Fibroblast of skin of left quadriceps (primary cell): ENCODE measurements at regions not wholly inside any gene's neighbourhood (a gene's known extent, or its start where the extent isn't known, plus 50 kb on each side); places are given as distances from the start of the nearest gene placed in this dataset.
A peak's percentile ranks its signal among the peaks of the same experiment; 100 is the strongest.

Experiments
- DNase-seq, 2 experiments: peaks; one replicate each; pipeline ENCODE4 v3.0.0-alpha.2; 2013; ENCODE audit warnings: low read depth in 2 of 2

DNA sequence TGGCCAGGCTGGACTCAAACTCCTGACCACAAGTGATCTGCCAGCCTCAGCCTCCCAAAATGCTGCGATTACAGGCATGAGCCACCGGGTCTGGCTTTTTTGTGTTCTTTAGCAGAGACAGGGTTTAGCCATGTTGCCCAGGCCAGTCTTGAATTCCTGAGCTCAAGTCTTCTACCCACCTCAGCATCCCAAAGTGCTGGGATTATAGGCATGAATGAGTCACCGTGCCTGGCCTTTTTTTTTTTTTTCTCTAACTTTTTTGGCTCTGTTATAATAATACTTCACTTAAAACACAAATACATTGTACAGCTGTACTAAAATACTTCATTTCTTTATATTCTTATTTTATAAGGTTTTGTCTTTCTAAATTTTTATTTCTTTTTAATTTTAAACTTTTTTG is 599.5 kb upstream of the PCDH9 start:
- DNase-seq: no peak

DNA sequence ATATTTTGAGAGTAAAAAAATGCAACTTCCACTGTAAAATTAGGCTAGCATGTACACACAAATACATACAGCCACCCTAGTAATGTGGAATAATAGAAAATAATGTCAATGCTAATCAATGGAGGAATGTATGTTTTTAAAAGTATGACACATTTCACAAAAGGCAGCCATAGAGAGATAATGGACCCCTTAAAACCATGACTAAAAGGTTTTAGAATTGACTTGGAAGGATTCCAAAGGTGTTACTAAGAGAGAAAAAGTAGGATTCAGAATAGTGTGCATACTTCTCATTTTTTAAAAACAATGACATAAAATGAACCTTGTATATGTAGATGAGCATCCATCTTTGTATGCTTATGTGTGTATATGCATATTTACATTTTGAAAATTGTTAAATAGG is 597.9 kb upstream of the PCDH9 start:
- DNase-seq: peak in 1 of 2 experiments; percentile 7

DNA sequence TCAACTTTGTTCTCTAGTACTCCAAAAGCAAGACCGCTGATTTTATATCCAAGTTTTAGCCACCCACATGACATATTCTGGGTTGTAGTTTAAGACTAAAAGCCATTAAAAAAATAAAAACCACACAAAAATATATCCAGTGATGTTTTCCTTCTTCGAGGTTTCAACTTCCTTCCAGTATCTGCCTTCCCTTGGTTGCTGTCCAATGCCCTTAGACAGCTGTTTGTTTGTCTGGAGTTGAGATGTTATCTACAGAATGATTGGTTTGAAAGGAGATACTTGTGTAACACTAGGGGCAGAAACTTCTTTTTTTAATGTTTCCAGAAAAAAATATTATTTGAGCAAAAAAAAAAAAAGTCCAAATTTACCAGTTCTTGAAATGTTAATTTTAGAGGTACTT is 591.5 kb upstream of the PCDH9 start:
- DNase-seq: no peak

DNA sequence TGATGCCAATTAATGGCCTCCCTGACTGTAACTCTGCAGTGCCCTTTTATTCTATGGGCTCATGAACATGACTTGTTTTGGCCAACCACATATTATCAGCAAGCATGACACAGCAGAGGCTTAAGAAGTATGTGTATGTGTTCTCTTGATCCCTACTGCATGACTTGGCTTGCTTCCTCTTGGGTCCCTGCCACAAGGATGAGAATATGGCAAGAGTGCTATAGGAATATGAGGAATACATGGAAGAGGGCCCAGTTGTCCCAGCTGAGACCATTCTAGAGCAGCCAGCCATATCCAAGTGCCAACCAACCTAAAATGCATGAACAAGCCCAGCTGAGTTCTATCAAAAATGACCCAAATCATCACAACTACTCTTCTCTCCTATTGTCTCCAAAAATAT is 576.7 kb upstream of the PCDH9 start:
- peak in 1 of 2 experiments; percentile 5 for DNase-seq

DNA sequence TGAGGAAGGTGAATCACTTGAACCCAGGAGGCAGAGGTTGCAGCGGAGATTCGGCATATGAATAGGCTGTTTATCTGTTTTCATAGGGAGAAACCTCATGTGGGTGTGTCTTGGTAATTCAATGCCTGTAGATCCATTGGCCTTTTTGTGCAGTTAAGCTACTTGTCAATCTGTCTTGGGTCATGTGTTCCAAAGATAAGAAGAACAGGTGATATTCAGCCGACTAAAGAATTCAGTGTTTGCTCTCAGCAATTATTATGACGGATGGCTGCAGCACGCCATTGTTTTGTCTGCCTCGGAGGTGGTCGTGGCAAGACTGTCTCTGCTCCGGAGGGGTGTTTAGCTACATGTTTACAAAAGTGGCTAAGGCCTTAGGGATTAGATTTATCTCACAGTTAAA is 573.0 kb upstream of the PCDH9 start:
- DNase-seq: no peak

DNA sequence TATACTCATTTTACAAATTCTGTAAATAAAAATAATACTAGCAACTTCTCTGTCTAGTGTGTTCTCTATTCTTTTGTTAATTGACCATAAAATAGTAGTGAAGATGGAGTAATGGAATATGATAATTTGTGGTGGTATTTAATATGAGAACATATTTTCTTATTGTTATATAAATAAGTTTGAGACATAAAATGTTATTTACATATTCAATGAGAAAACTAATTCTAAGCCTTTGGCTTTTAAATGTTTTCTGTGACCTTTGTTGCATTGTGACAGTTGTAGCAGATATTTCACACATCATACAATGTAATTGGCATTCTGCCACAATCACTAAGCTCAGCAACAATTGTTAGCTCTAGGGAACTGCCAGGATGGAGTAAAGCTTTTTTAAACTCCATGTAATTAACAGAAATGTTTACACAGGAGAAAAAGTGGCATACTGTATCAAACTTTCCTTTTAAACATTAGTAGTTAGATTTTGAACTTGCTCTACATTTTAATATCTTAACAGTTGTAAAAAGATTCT is 562.1 kb upstream of the PCDH9 start:
- DNase-seq: no peak

DNA sequence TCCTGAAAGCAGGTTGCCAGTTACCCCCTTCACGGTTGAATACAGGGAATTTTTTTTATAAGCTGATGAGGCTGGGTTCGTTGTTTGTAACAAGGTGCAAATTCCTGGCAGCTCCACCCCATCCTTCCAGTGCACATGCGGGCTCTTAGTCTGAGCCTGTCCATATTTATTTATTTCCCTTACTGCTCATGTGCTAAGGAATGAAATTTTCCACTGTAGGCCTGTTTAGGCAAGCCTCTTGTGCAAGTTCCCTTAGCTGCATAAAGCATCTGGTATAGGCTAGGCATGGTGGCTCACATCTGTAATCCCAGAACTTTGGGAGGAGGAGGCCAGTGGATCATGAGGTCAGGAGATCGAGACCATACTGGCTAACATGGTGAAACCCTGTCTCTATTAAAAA is 560.9 kb upstream of the PCDH9 start:
- DNase-seq: no peak

DNA sequence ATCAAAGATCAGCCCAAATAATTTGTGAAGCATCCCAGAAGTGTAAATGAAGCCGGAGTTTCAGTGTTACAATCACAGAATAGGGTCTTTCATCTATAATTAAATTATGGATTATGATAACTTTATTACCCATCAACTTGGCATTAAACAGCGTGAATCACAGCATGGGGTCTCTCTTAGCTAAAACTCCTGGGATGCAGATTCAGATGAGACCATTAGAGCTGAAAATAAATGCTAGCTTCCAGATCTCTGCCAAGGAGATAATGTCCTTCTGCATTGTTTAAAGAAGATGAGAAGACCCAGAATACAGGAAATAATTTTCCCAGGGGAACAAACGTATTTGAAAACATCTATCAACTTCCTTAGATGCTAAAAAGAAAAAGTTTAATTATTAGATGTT is 546.0 kb upstream of the PCDH9 start:
- DNase-seq: no peak

DNA sequence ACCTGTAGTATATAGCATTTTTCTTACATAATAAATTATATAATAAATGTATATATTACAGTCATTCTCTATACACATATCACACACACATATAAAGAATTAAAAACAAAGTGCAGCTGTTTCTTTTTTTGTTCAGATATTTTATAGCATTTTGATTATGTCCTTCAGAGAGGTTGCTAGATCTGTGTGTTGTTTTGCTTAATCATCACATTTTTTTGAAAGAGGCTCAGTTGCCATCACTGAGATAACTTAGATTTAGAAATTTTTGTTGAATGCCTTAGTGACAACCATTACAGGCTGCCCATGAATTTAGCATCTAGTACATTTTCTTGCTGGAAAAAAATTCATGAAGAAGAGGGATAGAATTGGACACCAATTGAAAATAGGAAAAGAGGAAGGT is 545.2 kb upstream of the PCDH9 start:
- DNase-seq: no peak

DNA sequence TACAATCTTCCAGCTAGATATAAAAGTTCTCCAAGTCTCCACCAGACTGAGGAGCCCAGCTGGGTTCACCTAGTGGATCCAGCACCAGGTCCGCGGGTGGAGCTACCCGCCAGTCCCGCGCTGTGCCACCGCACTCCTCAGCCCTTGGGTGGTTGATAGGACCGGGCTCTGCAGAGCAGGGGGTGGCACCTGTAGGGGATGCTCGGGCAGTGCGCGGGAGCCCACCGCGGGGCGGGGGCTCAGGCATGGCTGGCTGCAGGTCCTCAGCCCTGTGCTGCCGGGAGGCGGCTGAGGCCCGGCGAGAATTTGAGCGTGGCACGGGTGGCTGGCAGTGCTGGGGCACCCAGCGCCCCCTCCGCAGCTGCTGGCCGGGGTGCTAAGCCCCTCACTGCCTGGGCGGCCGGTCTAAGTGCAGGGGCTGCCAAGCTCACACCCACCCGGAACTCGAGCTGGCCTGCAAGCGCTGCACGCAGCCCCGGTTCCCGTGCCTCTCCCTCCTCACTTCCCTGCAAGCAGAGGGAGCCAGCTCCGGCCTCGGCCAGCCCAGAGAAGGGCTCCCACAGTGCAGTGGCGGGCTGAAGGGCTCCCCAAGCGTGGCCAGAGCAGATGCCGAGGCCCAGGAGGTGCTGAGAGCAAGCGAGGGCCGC is 542.8 kb upstream of the PCDH9 start:
- DNase-seq: no peak

DNA sequence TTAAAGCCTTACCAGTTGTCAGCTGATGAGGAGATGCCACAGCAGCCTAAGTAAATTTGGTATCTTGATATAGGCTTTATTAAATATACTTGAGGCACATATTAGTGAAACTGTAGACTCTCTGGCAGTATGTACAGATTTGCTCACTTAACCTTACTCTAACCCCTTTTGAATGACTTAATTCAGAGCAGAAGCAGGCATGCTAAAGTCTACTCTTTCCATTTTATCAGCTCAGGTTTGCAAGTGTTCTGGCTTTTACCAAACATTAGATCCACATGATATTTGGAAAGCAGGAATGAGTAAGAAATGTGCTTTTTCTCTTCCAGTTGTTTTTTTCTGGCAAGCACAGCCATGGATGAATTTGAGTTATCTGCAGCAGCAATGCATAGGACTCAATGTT is 541.0 kb upstream of the PCDH9 start:
- no peak for DNase-seq

DNA sequence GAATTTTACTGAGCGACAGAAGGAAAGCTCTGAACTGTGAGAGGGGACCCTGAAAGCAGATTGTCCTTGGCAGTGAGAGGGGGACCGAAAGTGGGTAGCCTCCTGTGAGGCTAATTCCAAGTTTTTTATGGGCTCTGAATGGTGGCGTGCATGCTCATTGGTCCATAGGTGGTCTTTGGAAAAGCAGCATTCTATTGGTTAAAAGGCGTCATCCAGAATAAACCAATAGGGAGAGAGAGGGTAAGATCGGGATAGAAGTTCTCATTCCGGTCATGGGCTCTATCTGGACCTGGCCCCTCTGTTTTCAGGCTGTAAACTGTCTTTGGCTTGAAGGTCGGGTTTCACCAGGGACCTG is 539.8 kb upstream of the PCDH9 start:
- no peak for DNase-seq

DNA sequence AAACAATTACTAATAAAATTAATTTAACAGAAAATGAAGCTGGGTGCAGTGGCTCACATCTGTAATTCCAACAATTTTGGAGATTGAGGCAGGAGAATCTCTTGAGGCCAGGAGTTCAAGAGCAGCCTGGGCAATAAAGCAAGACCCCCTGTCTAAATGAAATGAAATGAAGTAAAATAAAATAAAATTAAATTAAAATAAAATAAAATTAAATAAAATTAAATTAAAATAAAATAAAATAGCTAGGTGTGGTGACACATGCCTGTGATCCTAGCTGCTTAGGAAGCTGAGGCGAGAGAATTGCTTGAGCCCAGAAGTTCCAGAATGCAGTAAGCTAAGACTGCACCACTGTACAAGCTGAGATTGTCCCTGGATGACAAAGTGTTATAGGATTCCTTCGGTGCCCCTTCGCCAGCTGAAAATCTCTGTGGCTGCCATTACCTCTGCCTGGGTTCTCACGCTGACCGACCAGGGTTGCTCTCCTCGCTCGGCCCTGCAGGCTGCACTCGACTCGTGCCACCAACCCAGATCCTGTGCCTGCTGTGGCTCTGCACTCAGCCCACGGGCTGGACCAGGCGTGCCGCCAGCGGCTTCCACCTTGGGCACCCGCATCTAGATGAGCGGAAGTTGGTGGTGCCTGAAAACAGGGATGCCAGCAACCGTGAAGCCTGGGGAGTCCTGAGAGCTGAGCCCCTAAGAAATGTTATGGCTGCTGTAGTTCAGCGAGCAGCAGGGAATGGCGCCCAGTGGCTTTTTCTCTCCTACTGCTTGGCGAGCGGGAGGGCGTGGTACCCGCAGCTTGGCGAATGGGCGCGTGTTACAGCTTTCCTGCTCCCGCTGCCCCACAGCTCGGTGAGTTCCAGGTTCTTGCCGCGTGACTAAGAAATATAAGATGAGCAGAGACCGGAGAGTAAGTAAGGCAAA is 539.2 kb upstream of the PCDH9 start:
- DNase-seq: no peak

DNA sequence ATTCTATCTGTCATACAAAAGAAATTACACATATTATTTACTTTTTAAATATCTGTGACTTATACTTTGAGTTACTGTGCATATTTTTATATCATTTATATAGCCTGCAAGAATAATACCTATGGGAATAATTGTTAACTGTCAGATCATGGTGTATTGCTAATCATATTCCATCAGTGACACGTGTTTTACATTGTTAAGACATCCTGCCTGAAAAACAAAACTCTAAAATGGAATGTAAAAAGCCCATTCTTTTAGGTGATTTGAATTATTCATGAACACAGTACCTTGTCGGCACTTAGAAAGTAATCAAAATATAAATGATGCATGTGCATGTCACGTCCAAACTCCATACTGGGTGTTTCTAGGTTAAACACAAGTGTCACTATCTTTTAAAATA is 533.8 kb upstream of the PCDH9 start:
- DNase-seq: no peak

DNA sequence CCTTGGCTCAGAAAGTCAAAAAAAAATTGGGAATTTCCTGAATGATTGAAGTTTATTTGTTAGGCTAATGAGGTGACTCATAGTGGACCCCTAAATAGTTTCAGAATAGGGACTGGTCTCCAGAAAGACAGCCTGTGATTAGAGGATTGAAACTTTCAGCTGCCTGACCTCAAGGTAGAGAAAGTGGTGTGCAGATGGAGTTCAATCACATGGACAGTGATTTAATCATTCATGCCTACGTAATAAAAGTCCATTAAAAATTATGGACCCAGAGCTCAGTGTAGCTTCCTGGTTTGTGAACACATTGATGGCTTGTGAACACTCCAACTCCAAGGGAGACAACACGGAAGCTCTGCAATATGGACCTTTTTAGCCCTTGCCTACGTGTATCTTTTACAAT is 533.2 kb upstream of the PCDH9 start:
- no peak for DNase-seq

DNA sequence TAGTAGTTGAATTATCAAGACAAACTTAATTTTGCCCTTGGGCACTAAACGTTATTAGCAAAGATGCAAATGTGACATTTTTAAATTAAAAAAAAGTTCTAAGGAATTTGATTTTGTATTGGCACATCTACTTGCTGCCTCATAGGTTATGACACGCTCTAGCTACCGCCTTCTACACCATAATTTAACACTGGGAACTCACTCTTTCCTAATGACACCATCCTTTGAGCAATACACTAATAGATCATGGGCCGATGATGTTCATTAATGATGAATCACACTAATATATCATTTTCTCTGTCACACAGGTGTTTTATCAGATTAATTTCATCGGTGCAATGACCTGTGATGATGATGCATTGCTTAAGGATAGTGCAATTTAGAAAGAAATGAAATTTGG is 528.8 kb upstream of the PCDH9 start:
- no peak for DNase-seq

DNA sequence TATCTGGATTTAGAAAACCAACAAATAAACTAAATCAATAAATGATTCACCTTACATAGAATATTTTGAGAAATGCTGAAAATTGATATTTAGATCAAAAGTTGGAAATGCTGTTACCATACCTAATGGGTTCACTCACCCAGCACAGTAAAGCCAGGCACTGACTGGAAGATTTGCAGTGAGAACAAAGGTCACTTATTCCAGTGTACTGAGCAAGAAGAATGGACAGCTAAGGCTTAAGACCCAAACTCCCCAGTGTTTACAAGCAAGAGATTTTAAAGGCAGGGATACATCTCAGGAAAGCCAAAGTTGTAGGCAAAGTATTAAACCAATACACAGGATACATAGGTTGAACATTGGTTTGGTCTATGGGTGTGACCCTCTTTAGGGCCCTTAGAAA is 523.9 kb upstream of the PCDH9 start:
- no peak for DNase-seq

DNA sequence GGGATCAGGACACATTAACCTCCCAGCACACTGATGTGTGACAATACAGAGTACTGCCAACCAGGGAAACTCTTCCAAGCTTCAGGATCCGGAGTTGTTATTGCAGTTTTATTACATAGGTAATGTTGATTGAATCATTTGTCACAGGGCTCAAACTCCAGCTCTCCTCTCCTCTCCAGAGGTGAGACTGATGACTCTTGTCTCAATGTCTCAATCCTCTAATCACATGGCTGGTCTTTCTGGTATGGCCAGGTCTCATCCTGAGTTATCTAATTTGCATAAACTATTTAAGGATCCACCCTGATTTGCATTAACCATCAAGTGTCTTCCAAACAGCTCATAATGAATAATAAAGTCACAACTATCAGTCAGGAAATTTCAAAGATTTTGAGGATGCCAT is 522.6 kb upstream of the PCDH9 start:
- no peak for DNase-seq

DNA sequence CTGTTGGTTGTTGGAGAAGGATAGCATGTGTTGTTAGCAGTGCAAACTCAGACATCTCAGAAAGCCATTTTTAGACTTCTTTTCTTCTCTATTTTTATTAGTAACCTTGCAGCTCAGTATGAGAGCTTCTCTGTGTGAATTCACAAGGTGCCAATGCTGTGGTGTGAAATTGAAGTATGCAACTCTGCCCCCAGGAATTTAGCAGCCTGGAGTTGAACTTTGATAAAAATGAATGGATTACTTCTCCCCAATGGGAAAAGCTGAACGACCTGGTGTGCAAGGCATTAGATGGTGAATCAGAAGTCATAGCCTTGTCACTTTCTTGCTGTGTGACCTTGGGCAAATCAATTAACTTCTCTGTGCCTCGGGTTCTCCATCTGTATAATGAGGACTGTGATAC is 512.3 kb upstream of the PCDH9 start:
- DNase-seq: no peak

DNA sequence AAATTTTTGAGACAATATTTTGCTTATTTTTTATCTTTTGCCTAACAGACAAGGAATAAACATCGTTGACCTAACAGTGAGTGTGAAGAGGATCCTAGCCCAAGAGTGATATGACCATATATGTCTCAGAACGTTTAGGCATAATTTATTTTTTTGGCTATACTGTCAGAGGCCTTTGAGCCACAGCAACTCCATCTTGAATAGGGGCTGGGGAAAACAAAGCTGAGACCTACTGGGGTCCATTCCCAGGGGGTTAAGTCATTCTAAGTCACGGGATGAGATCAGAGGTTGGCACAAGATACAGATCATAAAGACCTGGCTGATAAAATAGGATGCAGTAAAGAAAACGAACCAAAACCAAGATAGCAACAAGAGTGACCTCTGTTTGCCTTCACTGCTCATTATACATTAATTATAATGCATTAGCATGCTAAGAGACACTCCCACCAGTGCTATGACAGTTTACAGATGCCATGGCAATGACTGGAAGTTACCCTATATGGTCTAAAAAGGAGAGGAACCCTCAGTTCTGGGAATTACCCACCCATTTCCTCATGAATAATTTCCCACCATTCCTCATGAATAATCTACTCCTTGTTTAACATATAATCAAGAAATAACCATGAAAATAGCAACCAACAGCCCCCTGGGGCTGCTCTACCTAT is 510.9 kb upstream of the PCDH9 start:
- DNase-seq: no peak

DNA sequence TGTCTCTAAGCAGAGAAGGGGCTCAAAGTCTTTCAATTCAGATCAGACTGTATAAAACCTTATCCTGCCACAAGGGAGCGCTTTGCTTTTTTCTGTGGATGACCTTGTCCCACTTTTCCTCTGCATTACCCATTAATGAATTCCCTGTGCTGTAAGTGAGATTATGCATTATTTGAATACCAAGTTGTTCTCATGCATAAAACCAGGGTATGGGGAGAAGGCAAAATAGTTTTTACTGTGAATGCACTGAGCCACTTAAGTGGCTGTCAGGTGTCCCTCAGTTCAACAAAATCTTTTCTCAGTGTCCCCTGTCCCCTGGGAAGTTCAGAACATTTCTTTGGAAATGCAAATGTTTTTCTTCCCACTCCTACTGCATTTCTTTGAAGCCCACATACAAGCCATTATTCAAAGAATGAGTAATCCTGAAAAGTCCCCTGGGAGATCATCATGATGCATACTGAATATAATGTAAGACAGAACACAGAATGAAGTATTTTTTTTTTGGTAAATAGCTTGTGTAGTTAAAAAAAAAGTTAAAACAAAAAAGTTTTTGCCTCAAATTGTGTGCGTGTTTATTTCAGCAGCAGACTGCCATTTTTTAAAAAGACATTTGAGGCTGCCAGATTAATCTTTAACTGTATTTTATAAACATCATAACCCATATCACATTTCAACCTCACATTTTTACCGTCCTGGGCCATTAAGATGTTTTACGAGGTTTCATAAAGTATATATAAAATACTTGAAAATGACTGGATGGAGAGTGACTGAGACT is 506.7 kb upstream of the PCDH9 start:
- peak; percentile 92 for DNase-seq

DNA sequence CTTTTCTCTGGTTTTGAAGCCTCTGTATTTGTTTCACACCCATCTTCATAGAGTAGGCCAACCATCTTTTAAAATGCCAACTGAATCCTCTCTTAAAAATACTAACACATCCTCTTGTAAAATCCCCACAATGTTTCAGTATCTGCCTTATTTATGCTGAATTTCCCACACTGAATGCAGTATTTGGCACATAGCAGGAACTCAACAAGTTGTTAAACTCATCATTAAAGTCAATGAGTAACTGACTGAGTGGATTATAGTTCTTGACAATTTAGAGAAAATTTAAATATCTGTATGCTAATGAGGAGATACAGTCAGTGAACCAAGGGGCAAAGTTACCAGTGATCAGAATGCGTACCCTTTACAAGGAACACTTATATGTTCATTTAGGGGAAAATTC is 505.5 kb upstream of the PCDH9 start:
- DNase-seq: no peak
